Fibroblast of lung (primary cell): ENCODE measurements at regions not wholly inside any gene's neighbourhood (a gene's known extent, or its start where the extent isn't known, plus 50 kb on each side); places are given as distances from the start of the nearest gene placed in this dataset.

Source experiments
- CTCF ChIP-seq, 2 donors: IDR thresholded peaks in 1 of 2; conservative IDR thresholded peaks in 1 of 2; 1 replicate in 1 of 2; 2 replicates in 1 of 2; pipeline ENCODE4 v1.5.1; 2011 to 2012; ENCODE audit warnings: low read length in 2 of 2, control low read depth in 1 of 2, inconsistent platforms in 1 of 2, low read depth in 1 of 2, mild to moderate bottlenecking in 1 of 2
- EZH2 ChIP-seq: IDR thresholded peaks from 2 replicates; pipeline ENCODE4 v1.5.1; 2012; ENCODE audit warnings: low read length, control low read depth, mild to moderate bottlenecking; ENCODE audit errors: missing control alignments

- no peak for TF ChIP-seq CTCF (conservative IDR thresholded peaks at IDR 0.05 in 1 of 2, IDR thresholded peaks at IDR 0.05 in 1 of 2; ENCODE audit: low read depth in 1 of 2, low read length in 2 of 2)
- TF ChIP-seq EZH2, result no peak
Observed at GRCh38 chr2:221167561-221167960, 404.5 kb downstream of the EPHA4 start.
